ENCODE measurements at regions not wholly inside any gene's neighbourhood (a gene's known extent, or its start where the extent isn't known, plus 50 kb on each side); places are given as distances from the start of the nearest gene placed in this dataset.

DNA sequence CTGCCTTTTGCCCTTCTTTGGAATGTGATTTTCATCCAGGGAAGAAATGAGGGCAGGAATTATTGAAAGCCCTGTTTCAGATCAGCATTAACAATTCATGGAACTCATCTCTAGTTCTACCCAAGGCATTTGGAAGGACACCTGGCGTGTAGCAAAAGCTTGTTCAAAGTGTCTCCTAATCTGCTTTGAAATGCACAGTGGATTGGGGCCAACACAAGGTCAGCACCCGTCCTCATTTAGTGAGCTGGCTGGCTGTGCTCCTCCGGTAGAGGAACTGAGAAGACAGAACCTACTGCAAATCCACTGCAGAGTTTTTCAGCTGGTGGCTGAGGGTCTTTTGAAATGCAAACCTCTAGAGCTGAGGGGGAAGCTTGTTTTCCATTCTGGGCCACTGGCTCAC, 141.6 kb upstream of the STT3B start:
- TF ChIP-seq, protein P1, sequence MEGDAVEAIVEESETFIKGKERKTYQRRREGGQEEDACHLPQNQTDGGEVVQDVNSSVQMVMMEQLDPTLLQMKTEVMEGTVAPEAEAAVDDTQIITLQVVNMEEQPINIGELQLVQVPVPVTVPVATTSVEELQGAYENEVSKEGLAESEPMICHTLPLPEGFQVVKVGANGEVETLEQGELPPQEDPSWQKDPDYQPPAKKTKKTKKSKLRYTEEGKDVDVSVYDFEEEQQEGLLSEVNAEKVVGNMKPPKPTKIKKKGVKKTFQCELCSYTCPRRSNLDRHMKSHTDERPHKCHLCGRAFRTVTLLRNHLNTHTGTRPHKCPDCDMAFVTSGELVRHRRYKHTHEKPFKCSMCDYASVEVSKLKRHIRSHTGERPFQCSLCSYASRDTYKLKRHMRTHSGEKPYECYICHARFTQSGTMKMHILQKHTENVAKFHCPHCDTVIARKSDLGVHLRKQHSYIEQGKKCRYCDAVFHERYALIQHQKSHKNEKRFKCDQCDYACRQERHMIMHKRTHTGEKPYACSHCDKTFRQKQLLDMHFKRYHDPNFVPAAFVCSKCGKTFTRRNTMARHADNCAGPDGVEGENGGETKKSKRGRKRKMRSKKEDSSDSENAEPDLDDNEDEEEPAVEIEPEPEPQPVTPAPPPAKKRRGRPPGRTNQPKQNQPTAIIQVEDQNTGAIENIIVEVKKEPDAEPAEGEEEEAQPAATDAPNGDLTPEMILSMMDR (IDR thresholded peaks at IDR 0.05) = no peak
- no peak for TF ChIP-seq POLR2AphosphoS5 (IDR thresholded peaks at IDR 0.05; ENCODE audit: insufficient read depth in 1 of 2, low read depth in 1 of 2)

Data from vagina (tissue), 2 donors.